ENCODE measurements at regions not wholly inside any gene's neighbourhood (a gene's known extent, or its start where the extent isn't known, plus 50 kb on each side); places are given as distances from the start of the nearest gene placed in this dataset.

DNA sequence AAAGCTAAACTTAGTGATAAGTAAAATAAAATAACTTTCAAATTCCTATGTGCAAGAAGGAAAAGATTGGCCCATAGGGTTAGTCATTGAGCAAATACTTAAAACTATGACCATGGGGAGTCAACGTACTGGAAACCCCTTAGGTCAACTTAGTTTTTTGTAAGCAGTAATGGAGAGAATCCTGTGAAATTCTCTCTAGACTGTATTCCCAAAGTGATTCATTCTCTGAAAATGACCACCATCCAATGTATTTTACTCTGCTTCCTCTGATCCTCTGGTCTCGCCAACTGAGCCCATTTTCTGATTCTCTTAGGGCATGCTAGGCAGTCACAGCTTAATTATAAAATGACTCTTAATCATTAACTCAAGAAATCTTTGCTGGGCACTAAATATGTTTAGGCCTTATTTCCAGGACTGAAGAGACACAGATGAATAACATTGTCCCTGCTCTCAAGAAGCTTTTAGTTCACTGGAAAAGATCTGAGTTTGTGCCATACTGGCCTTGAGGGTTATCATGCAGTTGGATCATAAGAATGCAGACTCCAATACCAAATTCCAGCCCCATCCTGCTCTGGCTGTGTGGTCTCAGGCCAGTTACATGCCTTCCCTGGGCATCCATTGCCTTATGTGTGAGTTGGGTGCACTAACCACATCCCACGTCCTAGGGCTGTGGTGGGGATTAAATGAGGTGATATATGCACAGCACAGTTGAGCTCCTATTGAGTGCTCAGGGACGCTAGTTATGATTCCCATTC is 732.4 kb downstream of the AACS start:
- Histone ChIP-seq H2BK15ac (ENCODE audit: low read depth, low read length) (no peak overlapping the region), H2BK120ac (ENCODE audit: low read depth, low read length, poor library complexity, severe bottlenecking) (no peak overlapping the region), H3K23ac (ENCODE audit: insufficient read length, low read depth, low read length) (no peak overlapping the region), H3K9ac (ENCODE audit: extremely low read depth, insufficient read length, low read length) (no peak overlapping the region), H3K4ac (ENCODE audit: low read depth, low read length) (no peak overlapping the region), H3K14ac (ENCODE audit: insufficient read depth, low read length) (no peak overlapping the region), H3K9me3 (ENCODE audit: control insufficient read depth, low read depth, low read length) (no peaks in the 10 kb centered on the region), H3T11ph (ENCODE audit: low read length) (no peak overlapping the region), H2AK5ac (ENCODE audit: insufficient read length, low read length) (no peak overlapping the region), H3K79me1 (ENCODE audit: insufficient read depth, low read depth, low read length, poor library complexity, severe bottlenecking) (no peaks in the 10 kb centered on the region), H2BK20ac (ENCODE audit: low read depth, low read length, poor library complexity, severe bottlenecking) (no peak overlapping the region), H3K4me1 (ENCODE audit: insufficient read depth, low read length) (no peaks in the 10 kb centered on the region), H3K27me3 (ENCODE audit: insufficient read depth, low read length) (no peaks in the 10 kb centered on the region), H3K56ac (ENCODE audit: insufficient read length, low read depth, low read length) (no peak overlapping the region), H4K20me1 (ENCODE audit: control insufficient read depth, insufficient read depth, insufficient read length) (no peaks in the 10 kb centered on the region), H3K4me2 (ENCODE audit: insufficient read depth, insufficient read length, low read length) (no peak overlapping the region), H2BK12ac (ENCODE audit: insufficient read length, low read depth, low read length) (no peak overlapping the region), H3K23me2 (ENCODE audit: insufficient read length, low read depth, low read length, poor library complexity, severe bottlenecking) (no peaks in the 10 kb centered on the region), H2BK5ac (ENCODE audit: insufficient read length, low read length) (no peak overlapping the region), H3K27ac (ENCODE audit: insufficient read length, low read depth, low read length) (no peak overlapping the region), H3K79me2 (ENCODE audit: insufficient read depth, low read length) (no peaks in the 10 kb centered on the region), H2AFZ (ENCODE audit: low read length) (no peak overlapping the region), H4K91ac (ENCODE audit: insufficient read length, low read depth, low read length) (no peak overlapping the region), H3K18ac (ENCODE audit: insufficient read length, low read depth, low read length) (no peak overlapping the region), H4K5ac (ENCODE audit: insufficient read length, low read depth, low read length) (no peak overlapping the region), H4K8ac (replicated peaks; ENCODE audit: insufficient read length, low read depth, low read length) (no peak overlapping the region)
- TF ChIP-seq, protein P1, sequence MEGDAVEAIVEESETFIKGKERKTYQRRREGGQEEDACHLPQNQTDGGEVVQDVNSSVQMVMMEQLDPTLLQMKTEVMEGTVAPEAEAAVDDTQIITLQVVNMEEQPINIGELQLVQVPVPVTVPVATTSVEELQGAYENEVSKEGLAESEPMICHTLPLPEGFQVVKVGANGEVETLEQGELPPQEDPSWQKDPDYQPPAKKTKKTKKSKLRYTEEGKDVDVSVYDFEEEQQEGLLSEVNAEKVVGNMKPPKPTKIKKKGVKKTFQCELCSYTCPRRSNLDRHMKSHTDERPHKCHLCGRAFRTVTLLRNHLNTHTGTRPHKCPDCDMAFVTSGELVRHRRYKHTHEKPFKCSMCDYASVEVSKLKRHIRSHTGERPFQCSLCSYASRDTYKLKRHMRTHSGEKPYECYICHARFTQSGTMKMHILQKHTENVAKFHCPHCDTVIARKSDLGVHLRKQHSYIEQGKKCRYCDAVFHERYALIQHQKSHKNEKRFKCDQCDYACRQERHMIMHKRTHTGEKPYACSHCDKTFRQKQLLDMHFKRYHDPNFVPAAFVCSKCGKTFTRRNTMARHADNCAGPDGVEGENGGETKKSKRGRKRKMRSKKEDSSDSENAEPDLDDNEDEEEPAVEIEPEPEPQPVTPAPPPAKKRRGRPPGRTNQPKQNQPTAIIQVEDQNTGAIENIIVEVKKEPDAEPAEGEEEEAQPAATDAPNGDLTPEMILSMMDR (conservative IDR thresholded peaks at IDR 0.05): no peak
- DNase-seq: no peak
- Mint-ChIP-seq H3K9me3 (peaks cover 1 to 6% of the 10 kb centered on the region in 2 experiments; a peak in 3 of 5 replicates), H3K27me3 (ENCODE audit: low read depth) (no peaks in the 10 kb centered on the region; the same call in 1 of the 2 replicates), H3K4me1 (no peaks in the 10 kb centered on the region), H3K36me3 (ENCODE audit: insufficient read depth in 1 of 3, low read depth in 3 of 3) (peaks cover 0 to under 1% (median 0%) of the 10 kb centered on the region in 3 experiments; a peak in 1 of 7 replicates), H3K4me3 (no peak overlapping the region), H3K27ac (no peak overlapping the region)
- no CpG with 5 or more reads among the region's 4 CpGs for WGBS (ENCODE audit: extremely low coverage, insufficient read length, low lambda C conversion rate)

Measured in H9 (cell line).